Heart left ventricle (tissue), 16 donors: ENCODE measurements at regions not wholly inside any gene's neighbourhood (a gene's known extent, or its start where the extent isn't known, plus 50 kb on each side); places are given as distances from the start of the nearest gene placed in this dataset.

ENCODE experiments used
- ATAC-seq, 4 donors: fragments of 200-7000 bp; cut with Tn5 transposase; one replicate each; pipeline ENCODE4 v1.9.1; 2020 to 2022; ENCODE audit warnings: moderate library complexity in 4 of 4, mild to moderate bottlenecking in 3 of 4, moderate number of reproducible peaks in 1 of 4
- DNase-seq, 5 donors: peaks; one replicate each; pipeline ENCODE4 v3.0.0-alpha.2; 2020
- H3K27ac ChIP-seq, 12 donors: fragments of 200-600 bp; sonication (generic) in 4 of 12; one replicate each; pipeline versions ENCODE4 v1.5.0 to v1.8.0; 2016 to 2022; ENCODE audit warnings: mild to moderate bottlenecking in 2 of 12
- H3K27me3 ChIP-seq, 9 donors: fragments of 200-600 bp; sonication (generic) in 2 of 9; one replicate each; pipeline versions ENCODE4 v1.5.1 to v1.8.0; 2016 to 2022; ENCODE audit warnings: mild to moderate bottlenecking in 3 of 9
- H3K36me3 ChIP-seq, 9 donors: fragments of 200-600 bp; sonication (generic) in 2 of 9; one replicate each; pipeline versions ENCODE4 v1.5.0 to v1.8.0; 2018 to 2022; ENCODE audit warnings: mild to moderate bottlenecking in 2 of 9
- H3K4me1 ChIP-seq, 12 donors: fragments of 200-600 bp; sonication (generic) in 4 of 12; one replicate each; pipeline versions ENCODE4 v1.5.0 to v1.8.0; 2016 to 2022; ENCODE audit warnings: mild to moderate bottlenecking in 3 of 12
- H3K4me3 ChIP-seq, 12 donors: fragments of 200-600 bp; sonication (generic) in 4 of 12; one replicate each; pipeline versions ENCODE4 v1.5.0 to v1.8.0; 2017 to 2022; ENCODE audit warnings: mild to moderate bottlenecking in 9 of 12, moderate library complexity in 4 of 12
- H3K9me3 ChIP-seq, 12 donors: fragments of 200-600 bp; sonication (generic) in 4 of 12; one replicate each; pipeline versions ENCODE4 v1.5.0 to v1.8.0; 2016 to 2022; ENCODE audit warnings: mild to moderate bottlenecking in 1 of 12
- POLR2A ChIP-seq, 2 donors: fragments of 450-650 bp; IDR thresholded peaks; one replicate each; pipeline ENCODE4 v1.6.1; 2017; ENCODE audit warnings: antibody characterized with exemption in 2 of 2, mild to moderate bottlenecking in 2 of 2, moderate library complexity in 2 of 2
- WGBS, 4 donors: extraction: QIAGEN DNeasy Blood & Tissue Kit in 2 of 4; methylation state at CpG; one replicate each; pipeline versions ENCODE4 v1.1.5 to v1.1.7; 2013 to 2018; 5-methylcytosine and 5-hydroxymethylcytosine counted together
- intact Hi-C, 10 donors: fragments of 100-400 bp; cut with DNase I; formaldehyde crosslinking; loops; one replicate each; pipeline versions ENCODE4 v1.11.1 to v1.14.2; 2022
- TF ChIP-seq, protein P1 (sequence below), 12 donors: fragments of 200-600 bp; sonication (generic) in 4 of 12; IDR thresholded peaks; one replicate each; pipeline versions ENCODE4 v1.5.0 to v1.8.0; 2018 to 2022; ENCODE audit warnings: antibody characterized with exemption in 12 of 12, mild to moderate bottlenecking in 5 of 12
- donor health status: ischemic (EF 13 %, LVEDD 7.1; RV severe dilation, severe dysfunction).
- donor health status: healthy with polysubstance abuse.
- donor health status: DM: no; HTN: yes; CAD: no.
- donor health status: DM: no; HTN: no; CAD: no.
- donor health status: ischemic (EF 25% LVEDD 6.9; RV normal size, moderate dysfunction).
- donor health status: ischemic (EF 25% LVEDD 5.7; RV mildly dilated, moderate dysfunction).
- donor health status: healthy.
- donor health status: DM: yes; HTN: yes; CAD: no.
- donor health status: ischemic (EF 35%, LVEDD 5.7; RV mildly dilated, moderate dysfunction).
- donor health status: nonischemic (EF 11% LVEDD 7.7; RV severe dilation, severe dysfunction).
- donor health status: DM: yes; HTN: yes; CAD: no.
- donor health status: PGD.
- donor health status: ischemic (EF 29% LVEDD 5.4; RV normal size, mild dysfunction).
- donor health status: nonischemic (EF 23%, LVEDD 6.1; RV moderate dilation, normal function).

DNA sequence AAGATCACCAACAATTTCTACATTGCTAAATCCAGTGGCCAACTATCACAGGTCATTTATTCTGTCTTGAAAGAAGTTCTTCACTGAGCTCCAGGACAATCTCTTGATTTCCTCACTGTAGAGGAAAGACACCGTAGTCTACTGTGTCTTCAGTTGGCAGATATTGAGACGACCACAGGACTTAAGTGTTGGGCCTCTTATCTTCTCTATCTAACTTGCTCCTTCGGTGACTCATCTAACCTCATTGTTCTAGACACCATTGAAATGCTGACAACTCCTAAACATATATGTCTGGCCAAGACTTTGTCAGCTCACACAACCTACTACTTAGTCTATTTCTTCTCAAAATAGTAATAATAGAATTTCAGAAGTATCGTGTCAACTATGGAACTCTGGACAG is 425.8 kb downstream of the ARAP2 start:
- no peak for ATAC-seq
- TF ChIP-seq, protein P1, sequence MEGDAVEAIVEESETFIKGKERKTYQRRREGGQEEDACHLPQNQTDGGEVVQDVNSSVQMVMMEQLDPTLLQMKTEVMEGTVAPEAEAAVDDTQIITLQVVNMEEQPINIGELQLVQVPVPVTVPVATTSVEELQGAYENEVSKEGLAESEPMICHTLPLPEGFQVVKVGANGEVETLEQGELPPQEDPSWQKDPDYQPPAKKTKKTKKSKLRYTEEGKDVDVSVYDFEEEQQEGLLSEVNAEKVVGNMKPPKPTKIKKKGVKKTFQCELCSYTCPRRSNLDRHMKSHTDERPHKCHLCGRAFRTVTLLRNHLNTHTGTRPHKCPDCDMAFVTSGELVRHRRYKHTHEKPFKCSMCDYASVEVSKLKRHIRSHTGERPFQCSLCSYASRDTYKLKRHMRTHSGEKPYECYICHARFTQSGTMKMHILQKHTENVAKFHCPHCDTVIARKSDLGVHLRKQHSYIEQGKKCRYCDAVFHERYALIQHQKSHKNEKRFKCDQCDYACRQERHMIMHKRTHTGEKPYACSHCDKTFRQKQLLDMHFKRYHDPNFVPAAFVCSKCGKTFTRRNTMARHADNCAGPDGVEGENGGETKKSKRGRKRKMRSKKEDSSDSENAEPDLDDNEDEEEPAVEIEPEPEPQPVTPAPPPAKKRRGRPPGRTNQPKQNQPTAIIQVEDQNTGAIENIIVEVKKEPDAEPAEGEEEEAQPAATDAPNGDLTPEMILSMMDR (IDR thresholded peaks at IDR 0.05): no peak
- Histone ChIP-seq H3K9me3 (no peaks in the 10 kb centered on the region), H3K27ac (no peak overlapping the region), H3K27me3 (no peaks in the 10 kb centered on the region), H3K36me3 (no peaks in the 10 kb centered on the region), H3K4me1 (no peaks in the 10 kb centered on the region), H3K4me3 (no peak overlapping the region)
- intact Hi-C loops: no loop called here
- WGBS, 4 donors: 63 to 73% (median 68%) methylated on average over 4 of the region's 4 CpGs
- no peak for DNase-seq

DNA sequence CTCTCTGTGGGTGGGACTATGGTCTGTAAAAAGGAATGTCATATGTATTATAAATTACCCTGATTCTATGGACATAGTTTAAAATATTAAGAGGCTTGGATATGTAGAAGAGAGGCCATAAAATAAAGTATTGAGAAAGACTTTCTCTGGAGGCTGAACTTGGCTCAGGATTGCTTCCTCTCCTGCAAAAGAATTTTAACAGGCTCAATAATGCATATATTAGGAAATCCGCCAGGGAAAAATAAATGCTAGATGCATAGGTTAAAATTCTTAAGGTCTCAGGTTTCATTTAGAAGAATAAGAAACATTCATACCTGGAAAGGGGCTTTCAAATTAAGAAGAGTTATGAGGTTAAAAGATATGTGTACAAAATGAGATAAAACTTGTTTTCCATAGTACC is 424.3 kb downstream of the ARAP2 start:
- no peaks in the 10 kb centered on the region for H3K9me3 ChIP-seq
- 77 to 88% (median 81%) methylated on average over 1 of the region's 1 CpG for WGBS, 4 donors
- no peaks in the 10 kb centered on the region for H3K27me3 ChIP-seq
- H3K36me3 ChIP-seq: no peaks in the 10 kb centered on the region
- intact Hi-C loops: no loop called here
- H3K4me3 ChIP-seq: no peak overlapping the region
- no peak for TF ChIP-seq POLR2A (IDR thresholded peaks at IDR 0.05)
- TF ChIP-seq, protein P1 (IDR thresholded peaks at IDR 0.05): no peak
- no peak overlapping the region for H3K27ac ChIP-seq
- no peak for DNase-seq
- H3K4me1 ChIP-seq: no peaks in the 10 kb centered on the region
- ATAC-seq: no peak

DNA sequence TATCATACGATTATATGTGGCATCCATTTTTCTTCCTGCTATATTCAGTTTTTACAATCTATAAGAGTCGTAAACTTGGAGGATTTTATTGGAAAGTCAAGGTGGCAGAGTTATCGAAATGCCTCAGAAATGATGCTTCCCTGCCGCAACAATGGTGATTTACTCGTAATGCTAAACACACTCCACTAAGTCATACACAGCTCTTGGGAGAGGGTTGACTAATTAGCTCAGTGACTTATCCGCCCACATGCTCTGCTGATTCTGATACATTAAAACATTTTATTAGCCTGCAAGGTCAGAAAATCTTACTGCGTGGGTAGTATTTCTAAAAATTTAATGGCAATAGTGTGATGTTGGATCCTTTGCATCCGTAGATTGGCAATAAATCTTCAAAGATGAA is 420.1 kb downstream of the ARAP2 start:
- no peak for ATAC-seq
- TF ChIP-seq POLR2A (IDR thresholded peaks at IDR 0.05): no peak
- no peak for DNase-seq
- Histone ChIP-seq H3K4me1 (no peaks in the 10 kb centered on the region), H3K9me3 (no peaks in the 10 kb centered on the region), H3K4me3 (no peak overlapping the region), H3K27me3 (no peaks in the 10 kb centered on the region), H3K36me3 (no peaks in the 10 kb centered on the region), H3K27ac (no peak overlapping the region)
- intact Hi-C loops: no loop called here
- 86 to 94% (median 90%) methylated on average over 8 of the region's 8 CpGs for WGBS, 4 donors

DNA sequence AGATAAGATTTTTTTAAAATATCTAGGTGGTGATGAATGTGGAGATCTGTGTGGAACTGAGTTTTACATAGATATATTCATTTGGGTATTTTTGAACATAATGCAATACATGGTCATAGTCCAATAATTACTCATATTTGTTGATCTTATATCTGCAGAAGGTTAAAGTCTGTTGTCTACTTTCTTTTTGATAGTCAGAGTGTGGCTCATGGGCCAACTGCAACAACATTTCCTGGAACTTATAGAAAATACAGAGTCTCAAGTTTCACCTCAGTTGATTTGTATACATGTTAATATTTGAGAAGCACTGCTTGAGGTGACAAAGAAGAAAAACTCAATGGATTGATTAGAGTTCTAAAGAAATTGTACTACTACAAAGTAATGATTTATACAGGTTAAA is 408.4 kb downstream of the ARAP2 start:
- intact Hi-C loops: no loop called here
- Histone ChIP-seq H3K27me3 (no peaks in the 10 kb centered on the region), H3K27ac (no peak overlapping the region), H3K36me3 (no peaks in the 10 kb centered on the region), H3K4me1 (no peaks in the 10 kb centered on the region), H3K4me3 (no peak overlapping the region), H3K9me3 (no peaks in the 10 kb centered on the region)
- DNase-seq (no peak), ATAC-seq (no peak)
- no peak for TF ChIP-seq POLR2A (IDR thresholded peaks at IDR 0.05)
- TF ChIP-seq, protein P1 (IDR thresholded peaks at IDR 0.05): no peak

DNA sequence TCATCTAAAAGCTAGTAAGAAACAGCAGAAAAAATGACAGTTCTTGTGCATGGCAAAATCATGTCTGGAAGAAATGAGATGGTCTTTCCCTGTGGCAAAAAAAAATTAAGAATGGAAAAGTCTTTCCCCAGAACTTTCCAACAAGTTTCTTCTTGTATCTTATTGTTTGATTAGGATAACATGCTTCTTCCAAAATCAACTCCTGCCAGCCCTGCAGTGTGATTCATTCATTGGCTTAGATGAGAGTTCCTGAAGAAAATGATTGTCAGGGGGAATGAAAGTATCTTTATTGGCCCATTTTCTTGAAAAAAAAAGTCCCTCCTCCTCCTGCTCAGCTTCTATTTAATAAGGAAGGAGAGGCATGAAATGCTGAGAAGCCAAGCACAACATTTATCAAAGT is 407.7 kb downstream of the ARAP2 start:
- H3K4me1 ChIP-seq: no peaks in the 10 kb centered on the region
- H3K36me3 ChIP-seq: no peaks in the 10 kb centered on the region
- no peak overlapping the region for H3K4me3 ChIP-seq
- TF ChIP-seq, protein P1 (IDR thresholded peaks at IDR 0.05): no peak
- no peak for TF ChIP-seq POLR2A (IDR thresholded peaks at IDR 0.05)
- no peaks in the 10 kb centered on the region for H3K27me3 ChIP-seq
- no peaks in the 10 kb centered on the region for H3K9me3 ChIP-seq
- H3K27ac ChIP-seq: no peak overlapping the region
- no peak for DNase-seq
- no peak for ATAC-seq
- intact Hi-C loops: no loop called here
